A549 (cell line): ENCODE measurements at regions not wholly inside any gene's neighbourhood (a gene's known extent, or its start where the extent isn't known, plus 50 kb on each side); places are given as distances from the start of the nearest gene placed in this dataset.

ENCODE experiments used
- CBX2 ChIP-seq: fragments of 200-600 bp; sonication (generic); IDR thresholded peaks from 2 replicates; pipeline ENCODE4 v1.6.1; 2016; ENCODE audit warnings: low read depth, mild to moderate bottlenecking, borderline replicate concordance
- CEBPB ChIP-seq, 2 experiments: fragments of >200 bp in 1 of 2; sonication (Bioruptor Twin) in 1 of 2; formaldehyde crosslinking in 1 of 2; IDR thresholded peaks; 2 replicates each; pipeline ENCODE4 v1.6.1; 2012 to 2016
- MAFK ChIP-seq: fragments of 450-650 bp; IDR thresholded peaks from 2 replicates; pipeline ENCODE4 v1.6.1; 2014; ENCODE audit not compliant: partially characterized antibody
- MYC ChIP-seq: IDR thresholded peaks from 2 replicates; pipeline ENCODE4 v1.6.1; 2012; ENCODE audit warnings: mild to moderate bottlenecking, inconsistent platforms, low read length, improper control_type of control experiment, borderline replicate concordance
- POLR2A ChIP-seq: IDR thresholded peaks from 2 replicates; pipeline ENCODE4 v1.6.1; 2012; ENCODE audit warnings: mild to moderate bottlenecking, low read length
- POLR2AphosphoS2 ChIP-seq: conservative IDR thresholded peaks from 2 replicates; pipeline ENCODE4 v1.6.1; 2012; ENCODE audit warnings: low read length, improper control_type of control experiment, inconsistent platforms
- RCOR1 ChIP-seq: fragments of 150-350 bp; IDR thresholded peaks from 2 replicates; pipeline ENCODE4 v1.6.1; 2014; ENCODE audit warnings: antibody characterized with exemption, low read length, low read depth
- RFX5 ChIP-seq: fragments of 450-650 bp; IDR thresholded peaks from 2 replicates; pipeline ENCODE4 v1.7.1; 2014; ENCODE audit warnings: antibody characterized with exemption, mild to moderate bottlenecking, moderate library complexity
- SMC3 ChIP-seq: fragments of >200 bp; sonication (Bioruptor Twin); formaldehyde crosslinking; IDR thresholded peaks from 3 replicates; pipeline ENCODE4 v1.6.1; 2018; ENCODE audit warnings: inconsistent platforms
- TFCP2L1 ChIP-seq: fragments of 250-450 bp; sonication (Bioruptor Pico); IDR thresholded peaks from 2 replicates; pipeline ENCODE4 v1.5.0; 2021; ENCODE audit warnings: mild to moderate bottlenecking
- TF ChIP-seq, protein P1 (sequence below): fragments of >200 bp; sonication (Bioruptor Twin); formaldehyde crosslinking; IDR thresholded peaks from 3 replicates; pipeline ENCODE4 v1.5.1; 2016
- TF ChIP-seq, protein P2 (sequence below): fragments of 200-600 bp; sonication (generic); IDR thresholded peaks from 2 replicates; pipeline ENCODE4 v1.6.1; 2016; ENCODE audit warnings: antibody characterized with exemption, mild to moderate bottlenecking, moderate library complexity
- TF ChIP-seq, protein P3 (sequence below): fragments of 450-650 bp; IDR thresholded peaks from 2 replicates; pipeline ENCODE4 v1.6.1; 2014; ENCODE audit warnings: antibody characterized with exemption
- TF ChIP-seq, protein P4 (sequence below): fragments of 150-350 bp; IDR thresholded peaks from 2 replicates; pipeline ENCODE4 v1.6.1; 2014; ENCODE audit warnings: low read depth, mild to moderate bottlenecking, low read length

DNA sequence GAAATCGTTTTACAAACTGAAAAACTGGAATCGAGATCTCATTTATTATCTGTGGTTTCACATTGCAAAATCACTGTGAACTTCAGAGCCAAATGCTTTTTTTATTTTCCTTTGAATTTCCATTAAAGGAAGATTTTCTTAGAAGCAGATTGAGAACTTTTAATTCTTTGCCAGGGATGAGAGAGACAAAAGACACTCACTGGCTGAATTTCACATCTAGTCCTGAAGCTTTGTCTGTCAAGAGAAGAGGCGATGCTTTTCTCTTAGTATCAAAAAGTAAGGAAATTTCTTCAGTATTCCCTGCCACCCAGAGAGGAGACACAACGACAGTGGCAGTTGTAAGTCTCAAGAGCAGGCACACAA lies 141.8 kb downstream of the TMEM200A start:
- TF ChIP-seq, protein P1, sequence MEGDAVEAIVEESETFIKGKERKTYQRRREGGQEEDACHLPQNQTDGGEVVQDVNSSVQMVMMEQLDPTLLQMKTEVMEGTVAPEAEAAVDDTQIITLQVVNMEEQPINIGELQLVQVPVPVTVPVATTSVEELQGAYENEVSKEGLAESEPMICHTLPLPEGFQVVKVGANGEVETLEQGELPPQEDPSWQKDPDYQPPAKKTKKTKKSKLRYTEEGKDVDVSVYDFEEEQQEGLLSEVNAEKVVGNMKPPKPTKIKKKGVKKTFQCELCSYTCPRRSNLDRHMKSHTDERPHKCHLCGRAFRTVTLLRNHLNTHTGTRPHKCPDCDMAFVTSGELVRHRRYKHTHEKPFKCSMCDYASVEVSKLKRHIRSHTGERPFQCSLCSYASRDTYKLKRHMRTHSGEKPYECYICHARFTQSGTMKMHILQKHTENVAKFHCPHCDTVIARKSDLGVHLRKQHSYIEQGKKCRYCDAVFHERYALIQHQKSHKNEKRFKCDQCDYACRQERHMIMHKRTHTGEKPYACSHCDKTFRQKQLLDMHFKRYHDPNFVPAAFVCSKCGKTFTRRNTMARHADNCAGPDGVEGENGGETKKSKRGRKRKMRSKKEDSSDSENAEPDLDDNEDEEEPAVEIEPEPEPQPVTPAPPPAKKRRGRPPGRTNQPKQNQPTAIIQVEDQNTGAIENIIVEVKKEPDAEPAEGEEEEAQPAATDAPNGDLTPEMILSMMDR = no peak
- TF ChIP-seq SMC3 (no peak), MYC (no peak), RFX5 (no peak), TFCP2L1 (CRISPR knock-in tag) (no peak), POLR2AphosphoS2 (no peak), CEBPB (IDR thresholded peaks at IDR 0.05) (no peak), POLR2A (no peak), MAFK (no peak), RCOR1 (no peak), CBX2 (no peak)
- TF ChIP-seq, protein P2, sequence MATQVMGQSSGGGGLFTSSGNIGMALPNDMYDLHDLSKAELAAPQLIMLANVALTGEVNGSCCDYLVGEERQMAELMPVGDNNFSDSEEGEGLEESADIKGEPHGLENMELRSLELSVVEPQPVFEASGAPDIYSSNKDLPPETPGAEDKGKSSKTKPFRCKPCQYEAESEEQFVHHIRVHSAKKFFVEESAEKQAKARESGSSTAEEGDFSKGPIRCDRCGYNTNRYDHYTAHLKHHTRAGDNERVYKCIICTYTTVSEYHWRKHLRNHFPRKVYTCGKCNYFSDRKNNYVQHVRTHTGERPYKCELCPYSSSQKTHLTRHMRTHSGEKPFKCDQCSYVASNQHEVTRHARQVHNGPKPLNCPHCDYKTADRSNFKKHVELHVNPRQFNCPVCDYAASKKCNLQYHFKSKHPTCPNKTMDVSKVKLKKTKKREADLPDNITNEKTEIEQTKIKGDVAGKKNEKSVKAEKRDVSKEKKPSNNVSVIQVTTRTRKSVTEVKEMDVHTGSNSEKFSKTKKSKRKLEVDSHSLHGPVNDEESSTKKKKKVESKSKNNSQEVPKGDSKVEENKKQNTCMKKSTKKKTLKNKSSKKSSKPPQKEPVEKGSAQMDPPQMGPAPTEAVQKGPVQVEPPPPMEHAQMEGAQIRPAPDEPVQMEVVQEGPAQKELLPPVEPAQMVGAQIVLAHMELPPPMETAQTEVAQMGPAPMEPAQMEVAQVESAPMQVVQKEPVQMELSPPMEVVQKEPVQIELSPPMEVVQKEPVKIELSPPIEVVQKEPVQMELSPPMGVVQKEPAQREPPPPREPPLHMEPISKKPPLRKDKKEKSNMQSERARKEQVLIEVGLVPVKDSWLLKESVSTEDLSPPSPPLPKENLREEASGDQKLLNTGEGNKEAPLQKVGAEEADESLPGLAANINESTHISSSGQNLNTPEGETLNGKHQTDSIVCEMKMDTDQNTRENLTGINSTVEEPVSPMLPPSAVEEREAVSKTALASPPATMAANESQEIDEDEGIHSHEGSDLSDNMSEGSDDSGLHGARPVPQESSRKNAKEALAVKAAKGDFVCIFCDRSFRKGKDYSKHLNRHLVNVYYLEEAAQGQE = no peak
- TF ChIP-seq, protein P3, sequence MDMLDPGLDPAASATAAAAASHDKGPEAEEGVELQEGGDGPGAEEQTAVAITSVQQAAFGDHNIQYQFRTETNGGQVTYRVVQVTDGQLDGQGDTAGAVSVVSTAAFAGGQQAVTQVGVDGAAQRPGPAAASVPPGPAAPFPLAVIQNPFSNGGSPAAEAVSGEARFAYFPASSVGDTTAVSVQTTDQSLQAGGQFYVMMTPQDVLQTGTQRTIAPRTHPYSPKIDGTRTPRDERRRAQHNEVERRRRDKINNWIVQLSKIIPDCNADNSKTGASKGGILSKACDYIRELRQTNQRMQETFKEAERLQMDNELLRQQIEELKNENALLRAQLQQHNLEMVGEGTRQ = no peak
- TF ChIP-seq, protein P4, sequence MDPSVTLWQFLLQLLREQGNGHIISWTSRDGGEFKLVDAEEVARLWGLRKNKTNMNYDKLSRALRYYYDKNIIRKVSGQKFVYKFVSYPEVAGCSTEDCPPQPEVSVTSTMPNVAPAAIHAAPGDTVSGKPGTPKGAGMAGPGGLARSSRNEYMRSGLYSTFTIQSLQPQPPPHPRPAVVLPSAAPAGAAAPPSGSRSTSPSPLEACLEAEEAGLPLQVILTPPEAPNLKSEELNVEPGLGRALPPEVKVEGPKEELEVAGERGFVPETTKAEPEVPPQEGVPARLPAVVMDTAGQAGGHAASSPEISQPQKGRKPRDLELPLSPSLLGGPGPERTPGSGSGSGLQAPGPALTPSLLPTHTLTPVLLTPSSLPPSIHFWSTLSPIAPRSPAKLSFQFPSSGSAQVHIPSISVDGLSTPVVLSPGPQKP = no peak
